Endothelial cell of umbilical vein (primary cell): ENCODE measurements at regions not wholly inside any gene's neighbourhood (a gene's known extent, or its start where the extent isn't known, plus 50 kb on each side); places are given as distances from the start of the nearest gene placed in this dataset.
"Not testable (repeated sequence)": the region's sequence is repeated elsewhere in the genome, so short reads cannot be mapped to it uniquely, and the experiment has no call there.

Source experiments
- BruUV-seq: library from RNA; stranded (reverse); fragments of 400-500 nt; replicated peaks from 2 replicates; lab custom pipeline; 2021; lab: Mats Ljungman, UMichigan
- CTCF ChIA-PET: fragments of 300-600, 350-600 bp; sonication (Branson Sonifier 250); formaldehyde crosslinking; loops from one replicate; lab custom pipeline; 2021; ENCODE audit warnings: antibody characterized with exemption, inconsistent platforms; lab: Charles Lee
- POLR2A ChIA-PET: fragments of 300-600, 350-600 bp; sonication (Branson Sonifier 250); formaldehyde crosslinking; loops from one replicate; lab custom pipeline; 2021; ENCODE audit warnings: antibody characterized with exemption, inconsistent platforms; lab: Charles Lee
- DNase-seq: peaks from one replicate; pipeline ENCODE4 v3.0.0-alpha.2; 2011; ENCODE audit warnings: low read depth, low spot score
- FAIRE-seq: peaks from 2 replicates; lab custom pipeline; 2011; peaks lifted over from hg19 to GRCh38; lab: Jason Lieb, UNC
- H2AFZ ChIP-seq: 2 replicates; pipeline ENCODE4 v1.6.0; 2012; ENCODE audit warnings: low read depth, low read length, control low read depth, inconsistent platforms
- H3K27ac ChIP-seq: 2 replicates; pipeline ENCODE4 v1.5.1; 2011; ENCODE audit warnings: low read depth, mild to moderate bottlenecking, control low read depth, low read length, moderate library complexity; ENCODE audit not compliant: insufficient read depth
- H3K27me3 ChIP-seq, 2 experiments: 2 replicates each; pipeline versions ENCODE4 v1.6.0 to v1.6.1; 2011; ENCODE audit warnings: low read length in 2 of 2, mixed read lengths in 1 of 2; ENCODE audit not compliant: control insufficient read depth in 2 of 2, insufficient read depth in 2 of 2
- H3K36me3 ChIP-seq, 2 experiments: 2 replicates in 1 of 2; 3 replicates in 1 of 2; pipeline ENCODE4 v1.5.1; 2011; ENCODE audit warnings: low read length in 2 of 2, mild to moderate bottlenecking in 1 of 2, moderate library complexity in 1 of 2; ENCODE audit not compliant: control insufficient read depth in 2 of 2, insufficient read depth in 2 of 2; ENCODE audit errors: extremely low read depth in 1 of 2
- H3K4me1 ChIP-seq: 3 replicates; pipeline ENCODE4 v1.5.1; 2011; ENCODE audit warnings: mild to moderate bottlenecking, low read length; ENCODE audit not compliant: control insufficient read depth, insufficient read depth; ENCODE audit errors: extremely low read depth
- H3K4me2 ChIP-seq: 2 replicates; pipeline ENCODE4 v1.6.1; 2011; ENCODE audit warnings: low read length, control low read depth, mixed read lengths; ENCODE audit not compliant: insufficient read depth
- H3K4me3 ChIP-seq, 3 experiments: fragments of 200-600 bp in 1 of 3; sonication (generic), shearing (Covaris generic) in 1 of 3; replicated peaks in 1 of 3; 2 replicates each; pipeline ENCODE4 v1.5.1; 2011 to 2016; ENCODE audit warnings: control low read depth in 3 of 3, low read length in 3 of 3, mild to moderate bottlenecking in 2 of 3, inconsistent platforms in 1 of 3, low read depth in 1 of 3, moderate library complexity in 1 of 3; ENCODE audit not compliant: insufficient read depth in 1 of 3
- H3K79me2 ChIP-seq: 2 replicates; pipeline ENCODE4 v1.6.0; 2012; ENCODE audit warnings: low read length, inconsistent platforms; ENCODE audit not compliant: control insufficient read depth, insufficient read depth
- H3K9ac ChIP-seq: replicated peaks from 2 replicates; pipeline ENCODE3; 2011; ENCODE audit warnings: low read length, control low read depth; ENCODE audit not compliant: insufficient read depth; ENCODE audit errors: extremely low read depth
- H3K9me1 ChIP-seq: replicated peaks from 3 replicates; pipeline ENCODE4 v1.6.0; 2011; ENCODE audit warnings: mild to moderate bottlenecking, low read length; ENCODE audit not compliant: control insufficient read depth, insufficient read depth; ENCODE audit errors: extremely low read depth
- H3K9me3 ChIP-seq: replicated peaks from 2 replicates; pipeline ENCODE4 v1.5.1; 2012; ENCODE audit warnings: low read length, inconsistent platforms; ENCODE audit not compliant: control insufficient read depth, insufficient read depth
- H4K20me1 ChIP-seq: replicated peaks from 2 replicates; pipeline ENCODE3; 2011; ENCODE audit warnings: mild to moderate bottlenecking, low read length; ENCODE audit not compliant: control insufficient read depth, insufficient read depth; ENCODE audit errors: extremely low read depth
- FOS ChIP-seq: IDR thresholded peaks from 2 replicates; pipeline ENCODE4 v1.6.1; 2011; ENCODE audit warnings: mild to moderate bottlenecking, low read length, moderate library complexity, borderline replicate concordance; ENCODE audit not compliant: insufficient read depth
- JUN ChIP-seq: IDR thresholded peaks from 2 replicates; pipeline ENCODE4 v1.6.1; 2011; ENCODE audit warnings: borderline replicate concordance, low read depth; ENCODE audit not compliant: insufficient read length, insufficient read depth
- MYC ChIP-seq: IDR thresholded peaks from one replicate; pipeline ENCODE4 v1.6.1; 2011; ENCODE audit warnings: mild to moderate bottlenecking, low read depth, low read length
- POLR2A ChIP-seq: IDR thresholded peaks from 2 replicates; pipeline ENCODE4 v1.6.1; 2012; ENCODE audit warnings: low read depth, mild to moderate bottlenecking, control low read depth, low read length
- dilution Hi-C: fragments of 300-500 bp; cut with MboI; formaldehyde crosslinking; loops from one replicate; pipeline ENCODE4 v1.15.0; 2019; ENCODE audit warnings: low sequenced_read_pairs; ENCODE audit not compliant: extremely low pct_ligation_motif_present
- intact Hi-C: fragments of 100-400 bp; cut with micrococcal nuclease; formaldehyde crosslinking; loops from one replicate; pipeline ENCODE4 v1.10.0; 2022

DNA sequence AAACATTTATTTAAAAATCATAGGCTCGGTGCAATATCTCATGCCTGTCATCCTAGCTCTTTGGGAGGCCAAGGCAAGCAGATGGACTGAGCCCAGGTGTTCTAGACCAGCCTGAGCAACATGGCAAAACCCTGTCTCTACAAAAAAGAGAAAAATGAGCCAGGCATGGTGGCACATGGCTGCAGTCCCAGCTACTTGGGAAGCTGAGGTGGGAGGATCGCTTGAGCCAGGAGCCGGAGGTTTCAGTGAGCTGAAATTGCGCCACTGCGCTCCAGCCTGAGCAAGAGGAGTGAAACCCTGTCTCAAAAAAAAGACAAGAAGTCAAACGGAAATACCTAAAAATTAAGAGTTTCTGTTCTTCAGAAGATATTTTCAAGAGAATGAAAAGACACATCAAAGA is 122.3 kb downstream of the RSL24D1 start:
- intact Hi-C loops = no loop called here
- FAIRE-seq = no peak

DNA sequence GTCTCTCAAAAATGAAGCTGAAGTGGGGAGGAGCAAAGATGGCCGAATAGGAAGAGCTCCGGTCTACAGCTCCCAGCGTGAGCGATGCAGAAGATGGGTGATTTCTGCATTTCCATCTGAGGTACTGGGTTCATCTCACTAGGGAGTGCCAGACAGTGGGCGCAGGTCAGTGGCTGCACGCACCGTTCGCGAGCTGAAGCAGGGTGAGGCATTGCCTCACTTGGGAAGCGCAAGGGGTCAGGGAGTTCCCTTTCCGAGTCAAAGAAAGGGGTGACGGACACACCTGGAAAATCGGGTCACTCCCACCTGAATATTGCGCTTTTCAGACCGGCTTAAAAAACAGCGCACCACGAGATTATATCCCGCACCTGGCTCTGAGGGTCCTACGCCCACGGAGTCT is 132.8 kb downstream of the RSL24D1 start:
- H3K4me3 ChIP-seq, H3K79me2 ChIP-seq, H3K9me3 ChIP-seq, intact Hi-C loops, H3K36me3 ChIP-seq, dilution Hi-C loops, H3K9me1 ChIP-seq, POLR2A ChIA-PET, H3K27ac ChIP-seq, FAIRE-seq, DNase-seq, H3K4me1 ChIP-seq, H3K27me3 ChIP-seq, CTCF ChIA-PET, H3K9ac ChIP-seq, H3K4me2 ChIP-seq, H2AFZ ChIP-seq, H4K20me1 ChIP-seq, BruUV-seq: not testable (repeated sequence)

More for the DNA sequence above, 122.3 kb downstream of the RSL24D1 start:
- Histone ChIP-seq H3K9me1 (no peaks in the 10 kb centered on the region), H3K79me2 (no peaks in the 10 kb centered on the region), H4K20me1 (no peaks in the 10 kb centered on the region), H3K9ac (no peak overlapping the region), H3K36me3 (no peaks in the 10 kb centered on the region), H3K9me3 (no peaks in the 10 kb centered on the region), H3K4me2 (no peak overlapping the region), H3K27me3 (no peaks in the 10 kb centered on the region), H3K4me1 (no peaks in the 10 kb centered on the region), H3K27ac (no peak overlapping the region), H2AFZ (no peak overlapping the region), H3K4me3 (no peak overlapping the region)
- ChIA-PET CTCF (no interaction called here), POLR2A (no interaction called here)
- no peak for TF ChIP-seq FOS
- no peak for TF ChIP-seq POLR2A
- no peak for TF ChIP-seq MYC
- no peak for TF ChIP-seq JUN
- BruUV-seq = no TSS peak
- dilution Hi-C loops = no loop called here
- no peak for DNase-seq
